HCT116 (cell line): ENCODE measurements at regions not wholly inside any gene's neighbourhood (a gene's known extent, or its start where the extent isn't known, plus 50 kb on each side); places are given as distances from the start of the nearest gene placed in this dataset.

Source experiments
- ATAC-seq: fragments of 200-7000 bp; cut with Tn5 transposase; 2 replicates; pipeline ENCODE4 v1.9.1; 2020; ENCODE audit warnings: mild to moderate bottlenecking, moderate library complexity
- BruUV-seq: library from RNA; stranded (reverse); fragments of 400-500 nt; replicated peaks from 2 replicates; lab custom pipeline; 2021; lab: Mats Ljungman, UMichigan
- CTCF ChIA-PET: fragments of 300-600 bp; sonication (Branson Sonifier 250); formaldehyde crosslinking; loops from one replicate; lab custom pipeline; 2021; ENCODE audit warnings: antibody characterized with exemption; lab: Charles Lee
- POLR2A ChIA-PET: fragments of 300-600, 350-600 bp; sonication (Branson Sonifier 250); formaldehyde crosslinking; loops from one replicate; lab custom pipeline; 2021; ENCODE audit warnings: antibody characterized with exemption; lab: Charles Lee
- RAD21 ChIA-PET, 2 experiments: fragments of 300-600 bp; sonication (Branson Sonifier 250); formaldehyde crosslinking; loops; one replicate each; lab custom pipeline; 2023; ENCODE audit warnings: low total read pairs in 2 of 2; ENCODE audit not compliant: uncharacterized antibody in 2 of 2, unreplicated experiment in 2 of 2, low non-redundant PET in 1 of 2; lab: Charles Lee
- DNase-seq: peaks from one replicate; pipeline ENCODE4 v3.0.0-alpha.2; 2010; ENCODE audit warnings: low read depth, low spot score
- H2AFZ ChIP-seq: fragments of 200-600 bp; shearing (Covaris generic), sonication (generic); 2 replicates; pipeline ENCODE4 v1.6.1; 2017; ENCODE audit warnings: low read depth, mixed run types, mixed read lengths, antibody characterized with exemption, low read length; ENCODE audit not compliant: poor library complexity, severe bottlenecking
- H3K27ac ChIP-seq: 2 replicates; pipeline ENCODE4 v1.5.1; 2012; ENCODE audit warnings: low read depth, low read length
- H3K27me3 ChIP-seq: fragments of 200-600 bp; sonication (generic); 2 replicates; pipeline ENCODE4 v1.6.1; 2016; ENCODE audit warnings: mixed run types, low read length, mixed read lengths; ENCODE audit not compliant: insufficient read depth
- H3K36me3 ChIP-seq, 2 experiments: fragments of 200-500 bp in 1 of 2; fragments of 200-600 bp in 1 of 2; sonication (Bioruptor generic) in 1 of 2; sonication (generic) in 1 of 2; 2 replicates each; pipeline versions ENCODE4 v1.5.1 to v1.6.1; 2014 to 2016; ENCODE audit warnings: low read length in 2 of 2, inconsistent platforms in 1 of 2, mixed read lengths in 1 of 2, mixed run types in 1 of 2; ENCODE audit not compliant: insufficient read depth in 2 of 2, control insufficient read depth in 1 of 2
- H3K4me1 ChIP-seq, 2 experiments: fragments of 200-600 bp in 1 of 2; sonication (generic) in 1 of 2; 2 replicates each; pipeline versions ENCODE4 v1.5.1 to v1.6.1; 2012 to 2017; ENCODE audit warnings: low read length in 2 of 2, inconsistent platforms in 1 of 2, mild to moderate bottlenecking in 1 of 2, mixed read lengths in 1 of 2, mixed run types in 1 of 2, moderate library complexity in 1 of 2; ENCODE audit not compliant: insufficient read depth in 2 of 2, control insufficient read depth in 1 of 2
- H3K4me2 ChIP-seq: fragments of 200-600 bp; sonication (generic); 2 replicates; pipeline ENCODE4 v1.6.1; 2017; ENCODE audit warnings: mixed run types, low read length, mixed read lengths
- H3K4me3 ChIP-seq, 2 experiments: fragments of 200-600 bp in 1 of 2; sonication (generic) in 1 of 2; replicated peaks in 1 of 2; 2 replicates each; pipeline ENCODE4 v1.5.1; 2011 to 2016; ENCODE audit warnings: low read length in 2 of 2, control low read depth in 1 of 2, low read depth in 1 of 2, mild to moderate bottlenecking in 1 of 2, mixed read lengths in 1 of 2, mixed run types in 1 of 2
- H3K79me2 ChIP-seq: fragments of 200-600 bp; sonication (generic); 2 replicates; pipeline ENCODE4 v1.6.1; 2017; ENCODE audit warnings: mild to moderate bottlenecking, mixed run types, low read length, moderate library complexity, mixed read lengths; ENCODE audit not compliant: insufficient read depth
- H3K9ac ChIP-seq: fragments of 200-600 bp; sonication (generic); 2 replicates; pipeline ENCODE4 v1.6.1; 2016; ENCODE audit warnings: low read length, mixed read lengths
- H3K9me2 ChIP-seq: fragments of 200-600 bp; sonication (generic), shearing (Covaris generic); 2 replicates; pipeline ENCODE4 v1.6.1; 2017; ENCODE audit warnings: mixed run types, mild to moderate bottlenecking, moderate library complexity; ENCODE audit not compliant: insufficient read depth
- H3K9me3 ChIP-seq, 2 experiments: fragments of 200-500 bp in 1 of 2; fragments of 200-600 bp in 1 of 2; sonication (Bioruptor generic) in 1 of 2; sonication (generic) in 1 of 2; 2 replicates each; pipeline ENCODE4 v1.6.1; 2014 to 2017; ENCODE audit warnings: low read length in 2 of 2, mixed read lengths in 2 of 2, inconsistent platforms in 1 of 2, low read depth in 1 of 2, mild to moderate bottlenecking in 1 of 2, mixed run types in 1 of 2, moderate library complexity in 1 of 2; ENCODE audit not compliant: control insufficient read depth in 1 of 2, insufficient read depth in 1 of 2
- H4K20me1 ChIP-seq: fragments of 200-600 bp; sonication (generic), shearing (Covaris generic); 2 replicates; pipeline ENCODE4 v1.6.1; 2017; ENCODE audit warnings: mixed run types, mild to moderate bottlenecking, moderate library complexity; ENCODE audit not compliant: insufficient read depth
- ATF3 ChIP-seq: IDR thresholded peaks from 2 replicates; pipeline ENCODE4 v1.6.1; 2012
- CBX3 ChIP-seq: IDR thresholded peaks from 2 replicates; pipeline ENCODE4 v1.6.1; 2012; ENCODE audit warnings: low read depth
- CEBPB ChIP-seq: IDR thresholded peaks from 2 replicates; pipeline ENCODE4 v1.6.1; 2012; ENCODE audit warnings: low read depth
- CTCF ChIP-seq, 3 experiments: fragments of 200-600 bp in 1 of 3; sonication (generic) in 1 of 3; IDR thresholded peaks in 2 of 3; conservative IDR thresholded peaks in 1 of 3; 2 replicates each; pipeline ENCODE4 v1.5.1; 2012 to 2017; ENCODE audit warnings: low read depth in 2 of 3, low read length in 2 of 3, antibody characterized with exemption in 1 of 3, borderline replicate concordance in 1 of 3, control low read depth in 1 of 3, mild to moderate bottlenecking in 1 of 3, mixed read lengths in 1 of 3, mixed run types in 1 of 3, moderate library complexity in 1 of 3; ENCODE audit not compliant: insufficient read depth in 1 of 3
- EGR1 ChIP-seq: IDR thresholded peaks from 2 replicates; pipeline ENCODE4 v1.6.1; 2012; ENCODE audit warnings: low read depth
- ELF1 ChIP-seq: IDR thresholded peaks from 2 replicates; pipeline ENCODE4 v1.6.1; 2012; ENCODE audit warnings: low read depth, borderline replicate concordance
- EZH2 ChIP-seq: fragments of 200-600 bp; sonication (generic); IDR thresholded peaks from 2 replicates; pipeline ENCODE4 v1.6.1; 2017; ENCODE audit warnings: antibody characterized with exemption, mixed run types
- EZH2phosphoT487 ChIP-seq: fragments of 200-600 bp; IDR thresholded peaks from 2 replicates; pipeline ENCODE4 v1.6.1; 2018; ENCODE audit warnings: antibody characterized with exemption, borderline replicate concordance
- FOSL1 ChIP-seq: IDR thresholded peaks from 2 replicates; pipeline ENCODE4 v1.6.1; 2012; ENCODE audit warnings: low read depth
- JUND ChIP-seq: IDR thresholded peaks from 2 replicates; pipeline ENCODE4 v1.6.1; 2012
- MAX ChIP-seq: IDR thresholded peaks from 2 replicates; pipeline ENCODE4 v1.6.1; 2012
- POLR2A ChIP-seq: IDR thresholded peaks from 2 replicates; pipeline ENCODE4 v1.7.0; 2011; ENCODE audit warnings: borderline replicate concordance; ENCODE audit not compliant: insufficient read depth, insufficient read length; ENCODE audit errors: extremely low read depth
- SIN3A ChIP-seq: IDR thresholded peaks from 2 replicates; pipeline ENCODE4 v1.6.1; 2012; ENCODE audit warnings: low read depth
- SP1 ChIP-seq: IDR thresholded peaks from 2 replicates; pipeline ENCODE4 v1.6.1; 2012; ENCODE audit warnings: low read depth
- SRF ChIP-seq: IDR thresholded peaks from 2 replicates; pipeline ENCODE4 v1.6.1; 2012; ENCODE audit warnings: low read depth
- TCF7L2 ChIP-seq: IDR thresholded peaks from 2 replicates; pipeline ENCODE4 v1.7.0; 2011; ENCODE audit warnings: borderline replicate concordance, inconsistent platforms; ENCODE audit not compliant: insufficient read depth, insufficient read length; ENCODE audit errors: extremely low read depth
- YY1 ChIP-seq: IDR thresholded peaks from 2 replicates; pipeline ENCODE4 v1.6.1; 2011; ENCODE audit warnings: low read length, low read depth, moderate library complexity, mild to moderate bottlenecking; ENCODE audit not compliant: insufficient replicate concordance; ENCODE audit errors: extremely low read depth
- ZBTB33 ChIP-seq: IDR thresholded peaks from 2 replicates; pipeline ENCODE4 v1.6.1; 2011; ENCODE audit warnings: mild to moderate bottlenecking, low read length, moderate library complexity; ENCODE audit not compliant: insufficient replicate concordance; ENCODE audit errors: extremely low read depth
- ZFX ChIP-seq: fragments of 450-650 bp; IDR thresholded peaks from 2 replicates; pipeline ENCODE4 v1.6.1; 2017
- intact Hi-C: fragments of 100-400 bp; cut with micrococcal nuclease; formaldehyde crosslinking; loops from 2 replicates; pipeline ENCODE4 v1.10.0; 2022

- Histone ChIP-seq H2AFZ (no peak overlapping the region), H3K4me2 (no peak overlapping the region), H3K79me2 (no peaks in the 10 kb centered on the region), H3K9me2 (no peaks in the 10 kb centered on the region), H3K4me3 (no peak overlapping the region), H3K27me3 (no peaks in the 10 kb centered on the region), H3K9ac (no peak overlapping the region), H3K4me1 (no peaks in the 10 kb centered on the region), H3K9me3 (peaks cover 0 to 5% of the 10 kb centered on the region in 2 experiments; a peak in 1 of 4 replicates), H3K27ac (no peak overlapping the region), H4K20me1 (no peaks in the 10 kb centered on the region), H3K36me3 (no peaks in the 10 kb centered on the region)
- TF ChIP-seq SP1 (no peak), MAX (no peak), ATF3 (no peak), SIN3A (no peak), ELF1 (no peak)
- ChIA-PET POLR2A (no interaction called here), RAD21 (no interaction called here), CTCF (no interaction called here)
- intact Hi-C loops, result no loop called here
- ATAC-seq, result no peak
- no TSS peak for BruUV-seq
- DNase-seq, result no peak
These were observed 494.0 kb upstream of the SUCLG2 start for GRCh38 chr3:68148447-68148846.

- Histone ChIP-seq H3K79me2 (no peaks in the 10 kb centered on the region), H2AFZ (no peak overlapping the region), H3K27me3 (no peaks in the 10 kb centered on the region), H3K36me3 (no peaks in the 10 kb centered on the region), H3K9ac (no peak overlapping the region), H3K9me2 (no peaks in the 10 kb centered on the region), H3K4me1 (no peaks in the 10 kb centered on the region), H3K27ac (no peak overlapping the region), H3K9me3 (peaks cover 0 to 5% of the 10 kb centered on the region in 2 experiments; a peak in 1 of 4 replicates), H4K20me1 (no peaks in the 10 kb centered on the region), H3K4me2 (no peak overlapping the region), H3K4me3 (no peak overlapping the region)
- ATAC-seq (no peak), DNase-seq (no peak)
- BruUV-seq, result no TSS peak
- RAD21 ChIA-PET, result no interaction called here
- intact Hi-C loops, result no loop called here
- POLR2A ChIA-PET, result no interaction called here
- CTCF ChIA-PET, result no interaction called here
- TF ChIP-seq EZH2phosphoT487 (no peak), EGR1 (no peak), ELF1 (no peak), CEBPB (no peak), CTCF (IDR thresholded peaks at IDR 0.05 in 2 of 3, conservative IDR thresholded peaks at IDR 0.05 in 1 of 3; ENCODE audit: borderline replicate concordance in 1 of 3, insufficient read depth in 1 of 3, low read depth in 2 of 3, low read length in 2 of 3) (no peak), ZBTB33 (no peak), JUND (no peak), ZFX (no peak), POLR2A (no peak), FOSL1 (no peak), SRF (no peak), ATF3 (no peak), CBX3 (no peak), EZH2 (no peak), TCF7L2 (no peak), YY1 (no peak)
These were observed 488.0 kb upstream of the SUCLG2 start for GRCh38 chr3:68142441-68142840.
